OCI-LY1 (cell line): ENCODE measurements at regions not wholly inside any gene's neighbourhood (a gene's known extent, or its start where the extent isn't known, plus 50 kb on each side); places are given as distances from the start of the nearest gene placed in this dataset.

Experiments used
- H2AFZ ChIP-seq: fragments of 200-600 bp; sonication (generic), shearing (Covaris generic); 2 replicates; pipeline ENCODE4 v1.6.0; 2014; ENCODE audit warnings: antibody characterized with exemption, mild to moderate bottlenecking, low read length
- H3F3A ChIP-seq: fragments of 200-600 bp; sonication (generic), shearing (Covaris generic); 2 replicates; pipeline ENCODE4 v1.6.0; 2014; ENCODE audit warnings: mild to moderate bottlenecking, antibody characterized with exemption, low read length, moderate library complexity; ENCODE audit not compliant: insufficient read depth
- H3K27ac ChIP-seq: fragments of 200-600 bp; sonication (generic); 2 replicates; pipeline ENCODE4 v1.5.1; 2014; ENCODE audit warnings: low read length, mixed run types, mild to moderate bottlenecking, low read depth; ENCODE audit not compliant: poor library complexity, severe bottlenecking
- H3K27me3 ChIP-seq: fragments of 200-600 bp; sonication (generic); 2 replicates; pipeline ENCODE4 v1.6.0; 2014; ENCODE audit warnings: antibody characterized with exemption, mild to moderate bottlenecking, low read length, moderate library complexity; ENCODE audit not compliant: insufficient read depth
- H3K36me3 ChIP-seq: fragments of 200-600 bp; sonication (generic); 2 replicates; pipeline ENCODE4 v1.6.1; 2014; ENCODE audit warnings: mild to moderate bottlenecking, antibody characterized with exemption, low read length, moderate library complexity, mixed read lengths; ENCODE audit not compliant: insufficient read depth
- H3K4me1 ChIP-seq: fragments of 200-600 bp; sonication (generic); 2 replicates; pipeline ENCODE4 v1.5.1; 2014; ENCODE audit warnings: mild to moderate bottlenecking, low read length, moderate library complexity; ENCODE audit not compliant: insufficient read depth, severe bottlenecking
- H3K4me2 ChIP-seq: fragments of 200-600 bp; sonication (generic), shearing (Covaris generic); 2 replicates; pipeline ENCODE4 v1.6.1; 2014; ENCODE audit warnings: low read length
- H3K4me3 ChIP-seq: fragments of 200-600 bp; sonication (generic); 2 replicates; pipeline ENCODE4 v1.5.1; 2014; ENCODE audit warnings: low read length, low read depth, mild to moderate bottlenecking, mixed read lengths; ENCODE audit not compliant: poor library complexity, severe bottlenecking
- H3K79me2 ChIP-seq: fragments of 200-600 bp; shearing (Covaris generic); 2 replicates; pipeline ENCODE4 v1.6.1; 2016; ENCODE audit warnings: mixed run types, low read length, mixed read lengths; ENCODE audit not compliant: insufficient read depth
- H3K9ac ChIP-seq: fragments of 200-600 bp; sonication (generic), shearing (Covaris generic); 2 replicates; pipeline ENCODE4 v1.6.1; 2014; ENCODE audit warnings: mild to moderate bottlenecking, low read length, mixed read lengths
- H3K9me2 ChIP-seq: fragments of 200-600 bp; sonication (generic), shearing (Covaris generic); 2 replicates; pipeline ENCODE4 v1.6.1; 2014; ENCODE audit warnings: low read depth, mild to moderate bottlenecking, low read length, mixed read lengths
- H3K9me3 ChIP-seq: fragments of 200-600 bp; shearing (Covaris generic); 2 replicates; pipeline ENCODE4 v1.6.1; 2014; ENCODE audit warnings: low read length, mixed read lengths
- H4K20me1 ChIP-seq: fragments of 200-600 bp; sonication (generic), shearing (Covaris generic); 2 replicates; pipeline ENCODE4 v1.6.0; 2016; ENCODE audit warnings: mild to moderate bottlenecking, low read length; ENCODE audit not compliant: insufficient read depth
- EZH2 ChIP-seq: fragments of 200-600 bp; sonication (generic), shearing (Covaris generic); IDR thresholded peaks from 2 replicates; pipeline ENCODE4 v1.8.0; 2017; ENCODE audit warnings: borderline replicate concordance, mixed run types, mild to moderate bottlenecking, antibody characterized with exemption, low read length, moderate library complexity, mixed read lengths
- TF ChIP-seq, protein P1 (sequence below): fragments of 200-600 bp; sonication (generic), shearing (Covaris generic); IDR thresholded peaks from 2 replicates; pipeline ENCODE4 v1.5.1; 2017; ENCODE audit warnings: mild to moderate bottlenecking, antibody characterized with exemption, low read length, moderate library complexity, mixed read lengths

DNA sequence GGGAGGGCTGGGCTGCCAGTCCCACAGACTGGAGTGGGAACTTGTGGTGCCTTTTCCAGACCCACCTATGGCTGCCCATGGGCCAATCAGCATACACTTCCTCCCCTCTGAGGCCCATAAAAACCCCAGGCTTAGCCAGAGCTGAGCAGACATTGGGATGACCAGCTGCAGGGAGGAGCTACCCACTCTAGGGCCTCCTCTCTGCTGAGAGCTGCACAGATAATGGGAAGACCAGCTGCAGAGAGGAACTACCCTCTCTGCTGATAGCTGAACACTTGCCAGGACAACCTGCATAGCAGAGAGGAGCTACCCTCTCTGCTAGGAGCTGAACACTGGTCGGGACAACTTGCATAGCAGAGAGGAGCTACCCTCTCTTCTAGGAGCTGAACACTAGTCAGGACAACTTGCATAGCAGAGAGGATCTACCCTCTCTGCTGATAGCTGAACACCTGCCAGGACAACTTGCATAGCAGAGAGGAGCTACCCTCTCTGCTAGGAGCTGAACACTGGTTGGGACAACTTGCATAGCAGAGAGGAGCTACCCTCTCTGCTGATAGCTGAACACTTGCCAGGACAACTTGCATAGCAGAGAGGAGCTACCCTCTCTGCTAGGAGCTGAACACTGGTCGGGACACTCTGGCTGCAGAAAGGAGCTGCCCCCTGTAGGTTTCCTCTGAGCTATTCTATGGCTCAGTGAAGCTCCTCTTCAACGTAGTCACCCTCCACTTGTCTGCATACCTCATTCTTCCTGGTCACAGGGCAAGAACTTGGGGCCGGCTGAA lies 88.3 kb upstream of the CACUL1 start:
- TF ChIP-seq EZH2 = no peak
- TF ChIP-seq, protein P1, sequence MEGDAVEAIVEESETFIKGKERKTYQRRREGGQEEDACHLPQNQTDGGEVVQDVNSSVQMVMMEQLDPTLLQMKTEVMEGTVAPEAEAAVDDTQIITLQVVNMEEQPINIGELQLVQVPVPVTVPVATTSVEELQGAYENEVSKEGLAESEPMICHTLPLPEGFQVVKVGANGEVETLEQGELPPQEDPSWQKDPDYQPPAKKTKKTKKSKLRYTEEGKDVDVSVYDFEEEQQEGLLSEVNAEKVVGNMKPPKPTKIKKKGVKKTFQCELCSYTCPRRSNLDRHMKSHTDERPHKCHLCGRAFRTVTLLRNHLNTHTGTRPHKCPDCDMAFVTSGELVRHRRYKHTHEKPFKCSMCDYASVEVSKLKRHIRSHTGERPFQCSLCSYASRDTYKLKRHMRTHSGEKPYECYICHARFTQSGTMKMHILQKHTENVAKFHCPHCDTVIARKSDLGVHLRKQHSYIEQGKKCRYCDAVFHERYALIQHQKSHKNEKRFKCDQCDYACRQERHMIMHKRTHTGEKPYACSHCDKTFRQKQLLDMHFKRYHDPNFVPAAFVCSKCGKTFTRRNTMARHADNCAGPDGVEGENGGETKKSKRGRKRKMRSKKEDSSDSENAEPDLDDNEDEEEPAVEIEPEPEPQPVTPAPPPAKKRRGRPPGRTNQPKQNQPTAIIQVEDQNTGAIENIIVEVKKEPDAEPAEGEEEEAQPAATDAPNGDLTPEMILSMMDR = no peak
- H3K79me2 ChIP-seq = no peaks in the 10 kb centered on the region
- no peak overlapping the region for H3K9ac ChIP-seq
- H3K4me1 ChIP-seq = no peaks in the 10 kb centered on the region
- H2AFZ ChIP-seq = no peak overlapping the region
- H4K20me1 ChIP-seq = no peaks in the 10 kb centered on the region
- H3K36me3 ChIP-seq = no peaks in the 10 kb centered on the region
- no peak overlapping the region for H3K4me2 ChIP-seq
- no peaks in the 10 kb centered on the region for H3F3A ChIP-seq
- H3K27me3 ChIP-seq = no peaks in the 10 kb centered on the region; the same call in 1 of the 2 replicates
- H3K4me3 ChIP-seq = no peak overlapping the region
- H3K9me2 ChIP-seq = no peaks in the 10 kb centered on the region
- no peaks in the 10 kb centered on the region for H3K9me3 ChIP-seq
- H3K27ac ChIP-seq = no peak overlapping the region

DNA sequence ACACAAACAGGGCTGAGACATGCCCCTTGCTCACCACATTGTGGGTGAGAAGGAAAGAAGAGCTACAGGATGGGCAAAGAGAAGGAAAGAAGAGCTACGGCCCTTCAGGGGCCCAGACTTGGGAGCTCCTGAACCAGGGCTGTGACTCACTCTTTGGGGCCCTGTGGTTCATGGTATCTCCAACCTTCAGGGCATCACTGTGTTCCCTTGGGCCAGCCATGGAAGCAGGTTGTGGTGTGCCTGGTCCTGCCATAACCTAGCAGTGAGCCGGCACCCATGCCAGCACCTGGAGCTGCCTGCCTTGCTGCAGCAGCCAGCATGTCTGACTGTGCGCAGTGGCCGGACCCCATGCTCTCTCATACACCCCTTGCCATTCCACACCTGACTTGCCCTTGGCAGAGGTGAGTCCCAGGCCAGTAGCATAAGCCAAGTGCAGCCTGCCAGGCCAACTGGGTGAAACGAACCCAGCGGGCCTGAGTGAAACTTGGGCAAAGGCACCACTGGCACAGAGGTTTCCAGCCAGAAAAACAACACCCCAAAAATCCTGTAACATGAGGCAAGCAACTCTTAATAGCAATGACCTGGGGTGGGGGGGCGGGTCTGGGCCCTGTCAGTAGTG lies 89.0 kb upstream of the CACUL1 start:
- Histone ChIP-seq H3K27me3 (no peaks in the 10 kb centered on the region; the same call in 1 of the 2 replicates), H3K4me2 (no peak overlapping the region), H3K4me3 (no peak overlapping the region), H3K27ac (no peak overlapping the region), H3K9me2 (no peaks in the 10 kb centered on the region), H3K9ac (no peak overlapping the region), H2AFZ (no peak overlapping the region), H3K9me3 (no peaks in the 10 kb centered on the region), H4K20me1 (no peaks in the 10 kb centered on the region), H3K79me2 (no peaks in the 10 kb centered on the region), H3K4me1 (no peaks in the 10 kb centered on the region), H3F3A (no peaks in the 10 kb centered on the region), H3K36me3 (no peaks in the 10 kb centered on the region)
- TF ChIP-seq EZH2 = no peak
- TF ChIP-seq, protein P1 = no peak

DNA sequence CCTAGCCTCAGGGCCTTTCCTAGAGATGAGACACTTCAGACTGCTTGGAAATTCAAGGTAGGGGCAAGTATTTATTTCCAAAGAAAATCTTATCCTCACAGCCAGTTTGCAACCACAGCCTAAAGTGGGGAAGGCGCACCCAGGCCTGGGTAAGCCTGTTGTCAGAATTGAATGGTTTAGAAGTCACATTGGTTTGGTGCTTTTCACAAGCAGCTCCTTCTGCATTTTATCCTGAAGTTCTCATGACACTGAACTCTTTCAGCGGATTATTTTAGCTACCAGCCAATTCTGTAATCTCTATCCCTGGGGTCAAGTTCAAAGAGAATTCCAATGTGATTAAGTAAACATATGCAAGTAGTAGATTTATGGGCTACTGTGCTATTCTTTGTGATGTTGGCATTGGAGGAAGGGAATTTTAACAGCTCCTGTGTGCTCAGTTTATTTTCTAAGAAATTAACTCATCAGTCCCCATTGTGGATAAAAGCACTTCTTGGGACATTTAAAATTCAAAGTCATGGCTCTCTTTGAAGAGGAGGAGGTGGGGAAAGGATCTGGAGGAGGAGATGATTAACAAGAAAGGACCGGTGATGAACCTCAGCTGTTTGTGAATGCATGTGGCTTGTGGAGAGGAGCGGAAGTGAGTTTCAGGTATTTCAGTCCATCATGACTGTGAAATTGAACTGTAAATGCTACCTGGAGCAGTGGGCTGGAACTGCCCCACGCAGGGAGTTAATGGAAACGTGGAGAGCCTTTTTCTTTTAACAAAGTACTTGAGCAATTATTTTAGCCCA lies 90.2 kb upstream of the CACUL1 start:
- Histone ChIP-seq H3K4me3 (no peak overlapping the region), H4K20me1 (no peaks in the 10 kb centered on the region), H3K27ac (no peak overlapping the region), H2AFZ (no peak overlapping the region), H3K79me2 (no peaks in the 10 kb centered on the region), H3F3A (no peaks in the 10 kb centered on the region), H3K9ac (no peak overlapping the region), H3K9me3 (no peaks in the 10 kb centered on the region), H3K4me2 (no peak overlapping the region), H3K9me2 (no peaks in the 10 kb centered on the region), H3K27me3 (no peaks in the 10 kb centered on the region; the same call in 1 of the 2 replicates), H3K4me1 (no peaks in the 10 kb centered on the region), H3K36me3 (no peaks in the 10 kb centered on the region)
- TF ChIP-seq EZH2 = no peak
- TF ChIP-seq, protein P1 = no peak
